HEK293 (cell line): ENCODE measurements at regions not wholly inside any gene's neighbourhood (a gene's known extent, or its start where the extent isn't known, plus 50 kb on each side); places are given as distances from the start of the nearest gene placed in this dataset.

Experiments
- ATF2 ChIP-seq: fragments of 450-650 bp; formaldehyde crosslinking; IDR thresholded peaks from 2 replicates; pipeline ENCODE4 v1.5.1; 2016; ENCODE audit warnings: missing biosample characterization, missing genetic modification characterization, low read depth
- CTCF ChIP-seq: fragments of 450-650 bp; formaldehyde crosslinking; IDR thresholded peaks from 2 replicates; pipeline ENCODE4 v1.5.1; 2016; ENCODE audit warnings: missing biosample characterization, missing genetic modification characterization
- KLF7 ChIP-seq: fragments of 450-650 bp; formaldehyde crosslinking; IDR thresholded peaks from 2 replicates; pipeline ENCODE4 v1.5.1; 2016; ENCODE audit warnings: missing biosample characterization, missing genetic modification characterization, borderline replicate concordance
- KLF8 ChIP-seq: fragments of 450-650 bp; formaldehyde crosslinking; IDR thresholded peaks from 2 replicates; pipeline ENCODE4 v1.5.1; 2016; ENCODE audit warnings: missing biosample characterization, missing genetic modification characterization
- ZBTB44 ChIP-seq: fragments of 450-650 bp; IDR thresholded peaks from 2 replicates; pipeline ENCODE4 v1.5.1; 2018; ENCODE audit warnings: missing biosample characterization, mild to moderate bottlenecking, missing genetic modification characterization
- ZNF146 ChIP-seq: fragments of 450-650 bp; formaldehyde crosslinking; IDR thresholded peaks from 2 replicates; pipeline ENCODE4 v1.5.1; 2016; ENCODE audit warnings: missing biosample characterization, missing genetic modification characterization
- ZNF311 ChIP-seq: fragments of 450-650 bp; formaldehyde crosslinking; IDR thresholded peaks from 2 replicates; pipeline ENCODE4 v1.5.1; 2017; ENCODE audit warnings: missing biosample characterization, missing genetic modification characterization, borderline replicate concordance
- ZNF324 ChIP-seq: fragments of 450-650 bp; formaldehyde crosslinking; IDR thresholded peaks from 2 replicates; pipeline ENCODE4 v1.5.1; 2016; ENCODE audit warnings: missing biosample characterization, missing genetic modification characterization
- ZNF335 ChIP-seq: fragments of 450-650 bp; formaldehyde crosslinking; conservative IDR thresholded peaks from 2 replicates; pipeline ENCODE4 v1.5.1; 2016; ENCODE audit warnings: missing biosample characterization, missing genetic modification characterization
- ZNF341 ChIP-seq: fragments of 450-650 bp; formaldehyde crosslinking; IDR thresholded peaks from 2 replicates; pipeline ENCODE4; 2016; ENCODE audit warnings: low read depth, missing biosample characterization, missing genetic modification characterization
- ZNF501 ChIP-seq: fragments of 450-650 bp; formaldehyde crosslinking; IDR thresholded peaks from 2 replicates; pipeline ENCODE4 v1.5.1; 2016; ENCODE audit warnings: missing biosample characterization, missing genetic modification characterization
- ZNF549 ChIP-seq: fragments of 450-650 bp; IDR thresholded peaks from 2 replicates; pipeline ENCODE4 v1.5.1; 2018; ENCODE audit warnings: missing biosample characterization, missing genetic modification characterization, mild to moderate bottlenecking, inconsistent platforms, moderate library complexity
- ZNF571 ChIP-seq: fragments of 450-650 bp; formaldehyde crosslinking; IDR thresholded peaks from 2 replicates; pipeline ENCODE4 v1.5.0; 2017; ENCODE audit warnings: missing biosample characterization, missing genetic modification characterization

- no peak for TF ChIP-seq KLF7
- no peak for TF ChIP-seq ATF2 (tag by site-specific recombination)
- TF ChIP-seq ZNF324 (tag by site-specific recombination): no peak
- TF ChIP-seq ZNF311 (tag by site-specific recombination): no peak
- TF ChIP-seq CTCF (tag by site-specific recombination): no peak
- no peak for TF ChIP-seq ZNF549 (tag by site-specific recombination)
- TF ChIP-seq ZBTB44 (tag by site-specific recombination): no peak
- TF ChIP-seq ZNF341 (tag by site-specific recombination): no peak
- TF ChIP-seq ZNF501 (tag by site-specific recombination): no peak
- no peak for TF ChIP-seq ZNF571 (tag by site-specific recombination)
- TF ChIP-seq ZNF146: no peak
- no peak for TF ChIP-seq KLF8 (tag by site-specific recombination)
- no peak for TF ChIP-seq ZNF335 (tag by site-specific recombination)
Measured at GRCh38 chr3:176403531-176403930, 793.8 kb downstream of the TBL1XR1 start.
